GM19438 (cell line): ENCODE measurements at regions not wholly inside any gene's neighbourhood (a gene's known extent, or its start where the extent isn't known, plus 50 kb on each side); places are given as distances from the start of the nearest gene placed in this dataset.

Experiments used
- ATAC-seq: cut with Tn5 transposase; IDR thresholded peaks from one replicate; pipeline ENCODE4 v1.9.1; 2021; ENCODE audit warnings: low read depth; ENCODE audit not compliant: unreplicated experiment

DNA sequence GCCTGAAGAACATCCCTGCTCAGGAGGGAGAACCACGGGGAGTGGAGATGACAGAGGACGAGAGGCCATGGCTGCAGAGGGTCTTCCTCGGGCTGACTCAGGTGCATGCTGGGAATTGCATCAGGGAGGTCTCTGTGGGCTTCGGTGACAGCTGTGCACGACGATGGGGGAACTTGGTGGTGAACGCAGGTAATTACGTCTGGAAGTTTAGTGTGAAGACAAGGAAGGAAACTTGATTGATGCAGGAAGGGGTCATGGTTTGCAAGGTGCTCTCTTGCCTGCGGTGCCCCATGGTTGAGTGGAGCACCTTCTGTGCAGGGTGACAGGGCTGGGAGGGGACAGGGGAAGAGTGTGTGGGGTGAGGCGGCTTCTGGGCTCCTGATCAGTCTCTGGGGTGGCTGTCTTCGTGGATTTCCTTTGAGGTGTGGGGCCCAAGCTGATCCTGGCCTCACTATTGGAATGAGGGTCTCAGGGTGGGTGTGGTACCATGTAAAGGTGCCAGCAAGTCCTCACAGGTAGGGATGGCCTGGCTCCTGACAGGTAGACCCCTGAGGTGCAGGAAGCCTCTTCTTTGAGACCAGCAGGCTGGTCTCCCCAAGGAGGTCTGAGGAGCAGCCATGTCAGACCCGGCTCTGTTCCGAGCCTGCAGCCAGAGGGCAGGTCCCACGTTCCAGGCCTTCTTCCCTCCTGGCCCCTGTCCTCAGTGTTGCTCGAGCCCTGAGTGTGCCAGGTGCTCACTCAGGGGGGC is 1020.1 kb downstream of the TBC1D22A start:
- ATAC-seq: no peak

DNA sequence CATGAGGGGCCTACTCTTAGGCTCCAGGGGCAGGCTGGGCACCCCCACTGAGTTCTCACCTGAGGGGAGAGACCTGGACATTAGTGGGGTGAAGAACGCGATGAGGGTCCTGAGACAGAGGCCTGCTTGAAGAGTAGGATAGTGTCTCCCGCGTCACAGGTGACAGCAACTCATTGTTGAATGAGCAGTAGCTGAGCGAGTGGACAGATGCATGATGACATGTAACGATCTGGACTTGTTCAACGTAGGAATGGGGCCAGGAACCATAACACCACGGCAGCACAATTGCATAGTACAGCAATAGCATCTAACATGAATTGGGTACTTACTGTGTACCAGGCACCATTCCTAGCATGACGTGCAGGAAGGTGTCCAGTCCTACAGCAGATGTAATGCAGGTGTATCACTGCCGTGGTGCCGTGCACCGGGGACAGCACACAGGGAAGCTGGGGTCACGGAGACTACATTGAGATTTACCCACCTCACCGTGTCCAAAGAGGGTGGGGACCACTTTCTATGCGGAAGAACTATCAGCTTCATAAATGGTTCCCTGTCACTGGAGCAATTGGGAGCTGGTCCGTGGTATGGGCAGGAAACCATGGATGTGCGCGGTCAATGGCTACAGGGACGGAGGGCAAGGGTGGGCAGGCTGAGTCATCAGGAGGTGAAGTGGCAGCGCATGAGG is 1019.1 kb downstream of the TBC1D22A start:
- ATAC-seq: no peak

DNA sequence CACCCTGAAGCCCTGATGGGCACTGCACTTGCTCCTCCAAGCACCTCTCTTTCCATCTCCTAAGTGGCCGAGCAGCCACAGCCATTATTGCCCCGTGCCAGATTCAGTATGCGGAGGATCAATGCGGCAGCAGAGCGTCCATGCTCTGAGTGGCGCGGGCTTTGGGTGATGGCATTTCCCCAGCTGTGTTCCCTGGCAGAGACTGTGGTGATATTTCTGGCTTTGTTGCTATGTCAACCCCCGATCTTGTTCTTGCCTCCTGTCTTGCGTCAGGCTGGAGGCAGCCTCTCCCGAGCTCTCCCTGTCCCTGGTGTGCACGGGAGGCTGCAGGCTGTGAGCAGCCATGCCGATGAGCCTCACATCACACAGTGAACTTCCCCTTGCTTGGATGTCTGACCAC is 1018.6 kb downstream of the TBC1D22A start:
- no peak for ATAC-seq

DNA sequence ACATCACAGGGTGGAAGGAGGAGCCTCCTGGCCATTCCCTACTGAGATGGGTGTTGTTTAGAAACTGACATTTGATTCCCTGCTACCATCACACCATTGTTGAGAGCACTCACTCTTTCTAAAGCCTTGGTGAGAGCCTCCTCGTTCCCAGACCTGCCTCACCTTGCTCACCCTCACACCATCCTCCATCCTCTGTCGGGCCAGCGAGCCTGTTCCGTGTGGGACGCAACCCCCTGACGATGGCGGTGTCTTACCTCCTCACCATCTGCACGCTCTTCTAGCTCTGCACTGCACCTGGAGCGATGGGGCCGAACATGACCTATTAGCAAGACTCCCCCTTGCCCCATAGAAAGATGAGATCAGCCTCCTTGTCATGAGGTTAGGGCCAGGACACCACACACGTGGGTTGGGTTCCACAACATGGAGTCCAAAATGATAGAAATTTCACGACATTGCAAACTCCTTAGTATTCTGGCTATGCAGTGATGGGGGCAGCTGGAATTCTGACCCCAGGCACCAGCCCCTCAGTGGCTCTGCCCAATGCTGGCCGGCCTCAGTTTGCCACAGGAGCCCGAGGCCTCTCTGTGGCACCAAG is 1017.9 kb downstream of the TBC1D22A start:
- no peak for ATAC-seq

DNA sequence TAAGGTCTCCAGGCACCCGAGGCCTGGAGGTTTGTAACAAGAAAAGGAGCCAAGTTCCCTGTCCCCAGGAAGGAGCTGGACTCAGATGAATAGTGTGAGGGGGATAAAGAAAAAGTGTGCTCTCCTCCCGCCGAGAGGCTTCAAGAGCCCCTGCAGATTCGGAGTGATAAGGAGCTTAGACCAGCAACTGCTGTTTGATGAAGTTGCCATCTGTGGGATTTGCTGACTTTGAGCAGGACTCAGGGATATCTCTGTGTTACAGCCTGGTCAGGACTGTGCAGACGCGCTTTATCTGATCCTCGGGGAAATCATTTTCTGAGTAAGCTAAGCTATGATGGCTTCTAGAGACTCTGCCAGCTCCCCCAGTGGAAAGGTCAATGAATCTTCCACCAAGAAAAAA is 1017.0 kb downstream of the TBC1D22A start:
- ATAC-seq: no peak

DNA sequence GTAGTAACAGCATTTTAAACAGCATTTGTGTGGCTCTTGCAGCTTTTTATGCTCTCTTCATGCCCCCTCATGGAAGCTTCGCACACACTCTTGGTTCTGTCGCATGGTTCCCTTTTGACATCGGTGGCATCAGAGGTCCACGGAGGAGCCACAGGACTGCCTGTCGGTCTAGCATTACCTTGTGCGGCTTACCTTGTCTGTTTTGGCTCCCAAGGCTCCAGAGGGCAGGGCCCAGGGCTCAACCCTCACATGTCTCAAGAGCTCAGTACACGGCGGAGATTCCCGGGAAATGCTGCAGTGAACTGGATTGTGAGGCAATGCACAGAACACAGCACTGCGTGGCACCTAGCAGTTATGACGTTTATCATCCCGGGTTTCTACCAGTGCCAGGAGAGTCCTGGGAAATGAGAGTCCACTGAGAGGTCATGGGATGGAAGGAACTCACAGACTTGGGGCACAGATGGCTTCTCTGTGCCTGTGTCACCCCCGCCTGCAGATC is 1015.8 kb downstream of the TBC1D22A start:
- no peak for ATAC-seq

DNA sequence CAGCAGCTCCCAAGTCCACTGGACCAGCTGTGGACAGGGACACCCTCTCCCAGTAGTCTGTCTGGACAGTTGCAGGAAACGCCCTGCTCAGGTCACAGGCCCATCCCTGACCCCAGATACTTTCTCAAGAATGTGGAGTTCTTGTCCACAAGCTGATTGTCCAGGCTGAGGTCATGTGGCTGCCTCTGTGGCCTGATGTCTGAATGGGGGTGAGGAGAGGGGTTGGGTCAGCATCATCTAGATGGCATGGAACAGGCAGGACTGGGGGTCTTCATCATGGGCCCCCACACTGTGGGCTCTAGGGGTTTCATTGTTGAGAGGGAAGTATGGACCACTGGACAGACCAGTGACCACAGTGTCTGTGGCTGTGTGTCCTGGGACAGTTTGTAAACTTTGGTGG is 1015.0 kb downstream of the TBC1D22A start:
- no peak for ATAC-seq

DNA sequence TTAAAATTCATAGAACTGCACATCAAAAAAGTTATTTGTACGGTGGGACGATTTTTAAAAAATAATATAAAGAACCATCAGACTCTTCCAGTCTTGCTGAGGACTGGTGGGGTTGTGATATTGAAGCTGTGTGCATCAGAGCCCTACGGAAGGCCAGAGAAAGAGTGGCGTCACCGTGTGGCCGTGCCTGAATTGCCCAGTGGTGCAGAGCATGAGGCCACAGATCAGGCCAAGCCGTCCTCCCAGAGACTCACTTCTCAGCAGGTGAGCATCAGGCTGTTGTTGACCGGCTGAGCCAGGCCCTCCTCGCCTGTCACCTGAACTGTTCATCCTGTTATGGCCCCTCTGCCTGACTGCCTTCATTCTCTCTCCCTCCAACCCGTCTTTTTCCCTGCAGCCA is 1013.9 kb downstream of the TBC1D22A start:
- no peak for ATAC-seq

DNA sequence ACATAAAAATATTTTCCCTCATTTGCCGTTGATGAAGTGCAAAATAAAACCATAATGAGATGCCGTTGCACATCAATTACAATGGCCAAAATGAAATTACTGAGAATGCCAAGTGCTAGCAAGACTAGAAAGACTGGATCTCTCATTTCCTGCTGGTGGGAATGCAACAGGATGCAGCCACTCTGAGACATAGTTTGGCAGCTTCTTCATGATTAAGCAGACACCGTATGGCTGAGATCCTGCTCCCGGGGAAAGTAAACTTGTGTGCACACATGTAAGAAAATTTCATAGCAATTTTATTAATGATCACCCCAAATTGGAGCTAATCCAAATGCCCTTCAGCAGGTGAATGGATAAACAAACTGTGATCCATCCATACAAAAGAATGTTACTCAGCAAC is 1013.2 kb downstream of the TBC1D22A start:
- ATAC-seq: no peak

DNA sequence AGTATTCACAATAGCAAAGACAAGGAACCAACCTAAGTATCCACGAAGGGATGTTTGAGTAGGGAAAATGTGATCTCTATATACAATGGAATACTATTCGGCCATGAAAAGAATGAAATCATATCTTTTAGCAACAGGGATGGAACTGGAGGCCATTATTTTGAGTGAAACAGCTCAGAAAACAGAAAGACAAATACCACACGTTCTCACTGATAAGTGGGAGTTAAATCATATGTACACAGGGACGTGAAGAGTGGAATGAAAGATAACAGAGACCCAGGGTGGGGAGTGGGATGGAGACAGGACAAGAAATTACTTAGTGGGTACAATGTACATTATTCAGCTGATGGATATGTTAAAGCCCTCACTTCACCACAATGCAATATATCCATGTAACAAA is 1012.7 kb downstream of the TBC1D22A start:
- no peak for ATAC-seq

DNA sequence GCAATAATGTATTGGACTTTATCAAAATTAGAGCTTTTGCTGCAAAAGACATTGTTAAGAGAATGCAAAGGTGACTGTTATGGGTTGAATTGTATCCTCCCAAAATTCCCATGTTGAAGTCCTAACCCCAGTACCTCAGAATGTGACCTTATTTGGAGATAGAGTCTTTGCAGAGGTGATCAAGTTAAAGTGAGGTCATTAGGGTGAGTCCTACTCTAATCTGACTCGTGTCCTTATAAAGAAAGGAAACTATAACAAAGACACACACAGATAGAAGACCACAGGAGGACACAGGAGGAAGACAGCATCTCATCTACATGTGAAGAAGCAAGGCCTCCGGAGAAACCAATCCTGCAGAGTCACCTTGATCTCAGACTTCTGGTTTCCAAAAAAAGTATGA is 1011.2 kb downstream of the TBC1D22A start:
- no peak for ATAC-seq

DNA sequence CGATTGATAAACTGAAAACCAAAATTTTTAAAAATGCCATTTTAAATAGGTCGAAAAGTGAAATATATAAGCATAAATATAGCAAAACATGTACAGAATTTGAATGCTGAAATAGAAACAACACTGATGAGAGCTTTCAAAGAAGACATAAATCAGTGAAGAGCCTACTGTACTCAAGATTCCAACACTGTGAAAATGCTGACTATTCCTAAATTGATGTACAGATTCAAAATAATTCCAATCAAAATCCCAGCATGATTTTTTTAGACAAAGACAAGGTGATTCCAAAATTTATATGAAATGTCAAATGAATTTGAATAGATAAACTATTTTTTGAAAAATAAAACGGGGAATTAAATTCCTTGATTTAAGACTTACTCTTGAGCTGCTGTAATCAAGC is 1010.4 kb downstream of the TBC1D22A start:
- ATAC-seq: no peak

DNA sequence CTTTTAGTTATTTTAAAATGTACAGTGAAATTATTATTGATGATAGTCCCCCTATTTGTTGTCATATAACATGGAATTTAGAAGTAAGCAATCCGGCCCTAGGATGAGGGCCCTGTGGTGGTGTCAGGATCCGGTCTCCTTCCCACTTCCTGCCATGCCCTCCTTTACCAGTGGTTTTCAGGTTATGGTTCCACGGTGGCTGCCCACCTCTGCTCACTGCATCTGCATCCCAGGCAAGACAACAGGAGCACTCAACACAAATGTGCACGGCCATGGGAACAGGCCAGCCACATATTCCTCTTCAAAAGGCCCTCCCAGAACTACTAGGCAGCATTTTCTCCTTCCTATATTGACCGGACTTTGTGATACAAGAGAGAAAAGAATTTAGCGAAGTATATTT is 1007.2 kb downstream of the TBC1D22A start:
- no peak for ATAC-seq

DNA sequence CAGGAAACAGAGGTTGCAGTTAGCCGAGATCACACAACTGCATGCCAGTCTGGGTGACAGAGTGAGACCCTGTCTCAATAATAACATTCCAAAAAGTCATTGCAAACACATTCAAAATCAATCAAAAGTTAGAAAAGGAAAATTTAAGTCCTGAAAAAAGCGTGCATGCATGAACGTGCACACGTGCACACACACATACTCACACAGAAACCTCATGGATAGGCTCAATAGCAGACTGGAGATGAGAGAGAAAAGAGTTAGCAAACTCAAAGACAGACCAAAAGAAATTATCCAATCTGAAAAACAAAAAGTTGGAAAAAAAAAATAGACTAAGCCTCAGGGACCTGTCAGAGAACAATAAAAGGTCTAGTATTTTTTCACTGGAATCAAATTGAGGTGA is 1005.6 kb downstream of the TBC1D22A start:
- no peak for ATAC-seq

DNA sequence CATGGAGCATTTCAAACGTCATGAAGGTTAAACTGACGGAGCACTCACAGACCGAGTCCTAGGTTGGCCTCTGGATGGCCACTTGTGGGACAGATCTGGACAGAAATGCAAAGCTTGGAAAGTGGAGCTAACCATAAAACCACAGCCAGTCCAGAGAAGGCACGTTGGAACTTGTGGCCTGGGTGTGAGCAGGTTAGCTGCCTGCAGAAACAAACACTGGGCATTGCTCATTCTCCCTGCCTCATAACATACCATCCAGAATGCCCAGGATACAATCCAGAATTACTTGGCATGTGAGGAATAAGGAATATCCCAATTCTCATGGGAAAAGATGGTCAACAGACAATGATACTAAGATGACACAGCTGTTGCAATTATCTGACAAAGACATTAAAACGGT is 1005.0 kb downstream of the TBC1D22A start:
- no peak for ATAC-seq

DNA sequence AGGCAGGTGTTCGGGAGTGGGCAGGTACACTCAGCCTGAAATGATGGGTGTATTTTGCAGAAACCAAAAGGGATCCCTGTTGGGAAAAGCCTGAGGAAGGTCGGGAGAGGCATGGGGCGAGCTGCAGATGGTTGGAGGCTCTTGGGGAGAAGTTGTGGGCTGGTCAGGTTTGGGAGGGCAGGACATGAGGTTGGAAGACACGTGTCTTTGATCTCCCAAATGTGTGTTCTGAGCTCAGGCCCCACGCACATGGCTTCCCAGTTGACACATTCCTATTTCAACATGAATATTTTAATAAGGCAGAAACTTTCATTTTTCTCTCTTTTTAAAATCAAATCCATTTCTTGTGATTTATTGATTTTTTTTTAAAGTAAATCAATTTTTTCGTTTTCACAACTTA is 1003.3 kb downstream of the TBC1D22A start:
- ATAC-seq: no peak

DNA sequence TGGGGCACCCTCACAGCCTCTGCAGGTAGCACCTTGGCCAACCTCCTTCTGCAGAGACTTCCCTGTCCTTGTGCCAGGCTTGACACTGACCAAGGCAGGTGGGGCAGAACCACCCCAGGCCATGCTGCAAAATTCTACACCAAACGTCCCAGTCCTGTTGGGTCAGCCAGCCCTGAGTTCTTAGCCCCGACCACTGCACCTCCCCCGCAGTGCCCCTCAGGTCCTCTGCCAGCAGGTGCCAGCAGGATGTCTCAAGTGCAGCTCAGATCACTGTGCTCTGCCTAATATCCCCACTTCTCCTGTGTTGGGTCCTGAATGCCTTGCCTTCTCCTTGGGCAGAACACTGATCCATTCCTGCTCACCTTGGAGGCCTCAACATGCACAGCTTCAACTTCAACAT is 999.7 kb downstream of the TBC1D22A start:
- ATAC-seq: no peak

DNA sequence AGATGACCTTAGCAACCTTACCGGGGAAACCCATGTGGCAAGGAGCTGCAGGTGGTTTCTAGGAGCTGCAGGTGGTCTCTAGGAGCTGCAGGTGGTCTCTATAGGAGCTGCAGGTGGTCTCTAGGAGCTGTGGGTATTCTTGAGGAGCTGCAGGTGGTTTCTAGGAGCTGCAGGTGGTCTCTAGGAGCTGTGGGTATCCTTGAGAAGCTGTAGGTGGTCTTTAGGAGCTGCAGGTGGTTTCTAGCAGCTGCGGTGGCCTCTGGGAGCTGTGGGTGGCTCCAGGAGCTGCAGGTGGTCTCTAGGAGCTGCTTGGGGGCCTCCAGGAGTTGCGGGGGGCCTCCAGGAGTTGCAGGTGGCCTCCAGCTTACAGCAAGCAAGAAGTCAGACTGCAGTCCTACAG is 997.5 kb downstream of the TBC1D22A start:
- no peak for ATAC-seq

DNA sequence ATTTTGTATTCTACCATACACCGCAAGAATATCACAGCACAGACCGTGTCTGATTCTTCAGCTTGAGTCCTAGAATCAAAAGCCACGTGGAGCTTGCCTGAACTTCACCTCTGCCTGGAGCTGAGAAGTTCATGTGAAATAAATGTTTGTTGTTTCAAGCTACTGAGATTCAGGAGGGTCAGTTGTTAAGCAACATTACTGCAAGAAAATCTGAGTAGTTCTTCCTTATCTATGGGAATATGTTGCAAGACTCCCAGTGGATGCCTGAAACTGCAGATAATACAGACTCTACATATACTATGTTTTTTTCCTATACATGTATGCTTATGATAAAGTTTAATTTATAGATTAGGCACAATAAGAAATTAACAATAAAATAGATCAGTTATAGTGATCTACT is 995.3 kb downstream of the TBC1D22A start:
- no peak for ATAC-seq

DNA sequence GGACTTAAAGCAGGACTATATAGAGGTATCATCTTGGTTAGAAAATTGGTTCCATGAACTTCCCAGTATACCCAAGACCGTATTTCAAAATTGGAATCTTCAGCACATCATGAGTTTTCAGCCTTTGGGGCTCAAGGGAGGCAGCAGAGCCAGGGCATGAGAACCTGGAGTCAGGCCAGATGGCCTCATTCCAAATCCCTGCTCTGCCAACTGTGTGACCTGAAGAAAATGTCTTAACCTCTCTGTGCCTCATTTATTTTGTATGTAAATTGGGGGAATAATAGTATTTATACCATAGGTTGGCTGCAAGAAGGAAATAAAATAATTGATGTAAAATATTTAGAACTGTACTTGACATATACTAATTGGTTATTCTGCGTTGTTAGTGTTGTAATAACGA is 987.6 kb downstream of the TBC1D22A start:
- no peak for ATAC-seq

DNA sequence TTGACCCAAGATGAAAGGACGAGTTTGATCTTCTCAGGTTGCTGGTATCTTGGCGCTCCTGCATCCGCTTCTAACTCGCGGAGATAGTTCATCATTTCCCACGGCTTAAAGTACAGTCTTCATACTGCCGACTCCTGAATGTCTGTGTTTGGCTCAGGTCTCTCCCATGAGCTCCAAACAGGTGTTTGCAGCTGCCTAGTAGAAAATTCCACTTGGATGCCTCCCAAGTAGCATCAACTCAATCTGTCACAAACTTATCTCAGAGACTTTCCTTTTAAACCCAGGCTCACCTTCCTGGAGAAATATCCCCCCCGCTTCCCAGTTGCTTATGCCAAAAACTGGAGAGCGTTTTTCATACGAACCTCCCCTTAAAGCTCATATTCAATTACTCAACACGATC is 986.5 kb downstream of the TBC1D22A start:
- no peak for ATAC-seq

DNA sequence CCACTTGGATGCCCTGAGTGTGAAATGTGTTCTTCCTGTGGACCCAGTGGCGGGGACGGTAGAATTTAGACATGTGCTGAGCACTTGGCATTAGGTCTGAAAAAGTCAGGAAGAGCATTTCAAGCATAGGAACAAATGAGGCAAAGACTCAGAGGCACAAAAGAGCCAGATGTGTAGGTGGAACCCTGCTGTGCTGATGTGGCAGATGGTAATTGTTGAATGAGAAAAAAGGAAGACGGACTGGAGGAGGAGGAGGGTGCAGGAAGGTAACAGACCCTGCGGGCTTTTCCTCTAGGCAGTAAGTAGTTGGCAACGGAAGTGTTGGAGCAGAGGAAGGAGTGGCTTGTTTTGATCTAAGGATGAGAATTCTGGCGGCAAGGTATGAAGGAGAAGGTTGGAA is 985.8 kb downstream of the TBC1D22A start:
- no peak for ATAC-seq
